Ovary (tissue), 7 donors: ENCODE measurements at regions not wholly inside any gene's neighbourhood (a gene's known extent, or its start where the extent isn't known, plus 50 kb on each side); places are given as distances from the start of the nearest gene placed in this dataset.

ENCODE experiments used
- DNase-seq, 5 donors: peaks; one replicate each; pipeline ENCODE4 v3.0.0-alpha.2; 2019 to 2020
- H3K27ac ChIP-seq, 2 donors: fragments of 200-600 bp; one replicate each; pipeline versions ENCODE4 v1.5.1 to v1.8.0; 2019 to 2022
- H3K27me3 ChIP-seq: fragments of 200-600 bp; one replicate; pipeline ENCODE4 v1.8.0; 2022
- H3K36me3 ChIP-seq: fragments of 200-600 bp; sonication (generic); one replicate; pipeline ENCODE4 v1.5.1; 2019
- H3K4me1 ChIP-seq: one replicate; pipeline ENCODE4 v1.8.1; 2013; ENCODE audit warnings: mild to moderate bottlenecking, moderate library complexity; ENCODE audit not compliant: insufficient read depth
- H3K4me3 ChIP-seq: fragments of 200-600 bp; sonication (generic); one replicate; pipeline ENCODE4 v1.5.1; 2017
- H3K9me3 ChIP-seq, 2 donors: fragments of 200-600 bp in 1 of 2; sonication (generic) in 1 of 2; one replicate each; pipeline versions ENCODE4 v1.5.1 to v1.8.1; 2013 to 2019; ENCODE audit warnings: mild to moderate bottlenecking in 1 of 2, moderate library complexity in 1 of 2
- CTCF ChIP-seq, 3 donors: fragments of 450-650 bp in 2 of 3; fragments of 200-600 bp in 1 of 3; IDR thresholded peaks; one replicate each; pipeline versions ENCODE4 v1.5.1 to v1.8.0; 2016 to 2022; ENCODE audit warnings: antibody characterized with exemption in 3 of 3, mild to moderate bottlenecking in 1 of 3
- EP300 ChIP-seq: sonication (generic); formaldehyde crosslinking; IDR thresholded peaks from one replicate; pipeline ENCODE4 v1.6.1; 2017; ENCODE audit warnings: antibody characterized with exemption
- POLR2A ChIP-seq: fragments of 450-650 bp; IDR thresholded peaks from one replicate; pipeline ENCODE4 v1.6.1; 2017; ENCODE audit warnings: antibody characterized with exemption, mild to moderate bottlenecking, moderate library complexity
- WGBS, 3 donors: extraction: QIAGEN DNeasy Blood & Tissue Kit in 1 of 3; methylation state at CpG; one replicate each; pipeline versions ENCODE4 v1.1.5 to v1.1.7; 2013 to 2017; 5-methylcytosine and 5-hydroxymethylcytosine counted together
- intact Hi-C, 4 donors: fragments of 100-400 bp; cut with DNase I; formaldehyde crosslinking; loops; one replicate each; pipeline versions ENCODE4 v1.11.0 to v1.15.1; 2022 to 2023
- donor health status: DM: no; HTN: no; CAD: no; lungs with moderate emphysema.
- donor health status: DM: no; HTN: no; CAD: no.
- donor health status: Bipolar disorder and iron deficiency.
- donor health status: DM: no; HTN: no; CAD: no.
- donor health status: DM: yes; HTN: yes; CAD: no.

GRCh38 chr7:136228171-136228570, 251.0 kb upstream of the MTPN start:
- WGBS, 3 donors, result 16 to 50% (median 17%) methylated on average over 3 of the region's 3 CpGs
- Histone ChIP-seq H3K27me3 (no peaks in the 10 kb centered on the region), H3K4me3 (no peak overlapping the region), H3K36me3 (no peaks in the 10 kb centered on the region), H3K9me3 (no peaks in the 10 kb centered on the region), H3K27ac (no peak overlapping the region), H3K4me1 (no peaks in the 10 kb centered on the region)
- intact Hi-C loops, result no loop called here
- DNase-seq, result no peak
- TF ChIP-seq EP300, result no peak
- TF ChIP-seq POLR2A, result no peak
- no peak for TF ChIP-seq CTCF (IDR thresholded peaks at IDR 0.05)

- H3K9me3 ChIP-seq, result no peaks in the 10 kb centered on the region
- no peak overlapping the region for H3K27ac ChIP-seq
- H3K36me3 ChIP-seq, result no peaks in the 10 kb centered on the region
- intact Hi-C loops, result no loop called here
- TF ChIP-seq CTCF (IDR thresholded peaks at IDR 0.05) (no peak), POLR2A (no peak), EP300 (no peak)
- 36 to 57% (median 38%) methylated on average over 1 of the region's 1 CpG for WGBS, 3 donors
- no peaks in the 10 kb centered on the region for H3K27me3 ChIP-seq
- no peaks in the 10 kb centered on the region for H3K4me1 ChIP-seq
- no peak overlapping the region for H3K4me3 ChIP-seq
- no peak for DNase-seq
Measured at GRCh38 chr7:136214356-136214755, 237.2 kb upstream of the MTPN start.

GRCh38 chr7:136213012-136213411, 235.9 kb upstream of the MTPN start:
- Histone ChIP-seq H3K9me3 (no peaks in the 10 kb centered on the region), H3K4me3 (no peak overlapping the region), H3K36me3 (no peaks in the 10 kb centered on the region), H3K27ac (no peak overlapping the region), H3K27me3 (no peaks in the 10 kb centered on the region), H3K4me1 (no peaks in the 10 kb centered on the region)
- DNase-seq, result no peak
- intact Hi-C loops, result no loop called here
- TF ChIP-seq EP300, result no peak
- TF ChIP-seq CTCF (IDR thresholded peaks at IDR 0.05), result no peak
- no peak for TF ChIP-seq POLR2A
- WGBS, 3 donors, result 94 to 95% (median 94%) methylated on average over 12 of the region's 12 CpGs

GRCh38 chr7:136210664-136211063, 233.5 kb upstream of the MTPN start:
- H3K36me3 ChIP-seq, result no peaks in the 10 kb centered on the region
- H3K4me1 ChIP-seq, result no peaks in the 10 kb centered on the region
- no peaks in the 10 kb centered on the region for H3K9me3 ChIP-seq
- DNase-seq, result no peak
- H3K27ac ChIP-seq, result no peak overlapping the region
- TF ChIP-seq POLR2A, result no peak
- no peak for TF ChIP-seq EP300
- no peak for TF ChIP-seq CTCF (IDR thresholded peaks at IDR 0.05)
- H3K4me3 ChIP-seq, result no peak overlapping the region
- H3K27me3 ChIP-seq, result no peaks in the 10 kb centered on the region
- WGBS, 3 donors, result 51 to 67% (median 55%) methylated on average over 2 of the region's 2 CpGs
- intact Hi-C loops, result no loop called here

GRCh38 chr7:136210079-136210478, 232.9 kb upstream of the MTPN start:
- Histone ChIP-seq H3K4me3 (no peak overlapping the region), H3K27ac (no peak overlapping the region), H3K4me1 (no peaks in the 10 kb centered on the region), H3K9me3 (no peaks in the 10 kb centered on the region), H3K27me3 (no peaks in the 10 kb centered on the region), H3K36me3 (no peaks in the 10 kb centered on the region)
- intact Hi-C loops, result no loop called here
- DNase-seq, result no peak
- TF ChIP-seq POLR2A (no peak), EP300 (no peak), CTCF (IDR thresholded peaks at IDR 0.05) (no peak)
